B cell (primary cell): ENCODE measurements at regions not wholly inside any gene's neighbourhood (a gene's known extent, or its start where the extent isn't known, plus 50 kb on each side); places are given as distances from the start of the nearest gene placed in this dataset.

Experiments used
- ATAC-seq: fragments of 200-7000 bp; cut with Tn5 transposase; one replicate; pipeline ENCODE4 v1.10.0; 2021; ENCODE audit warnings: low read depth, mild to moderate bottlenecking, moderate number of reproducible peaks, moderate library complexity
- CTCF ChIA-PET: fragments of 350-600 bp; sonication (Branson Sonifier 250); formaldehyde crosslinking; loops from one replicate; lab custom pipeline; 2021; ENCODE audit warnings: antibody characterized with exemption, inconsistent platforms; lab: Charles Lee
- POLR2A ChIA-PET: fragments of 350-600 bp; sonication (Branson Sonifier 250); formaldehyde crosslinking; loops from one replicate; lab custom pipeline; 2021; ENCODE audit warnings: antibody characterized with exemption; lab: Charles Lee
- DNase-seq: peaks from one replicate; pipeline ENCODE4 v3.0.0; 2013
- H2AFZ ChIP-seq: 2 replicates; pipeline ENCODE4 v1.6.1; 2012; ENCODE audit warnings: mild to moderate bottlenecking, low read depth, low read length; ENCODE audit not compliant: insufficient read depth, poor library complexity, severe bottlenecking
- H3K27ac ChIP-seq, 2 donors: 1 replicate in 1 of 2; 2 replicates in 1 of 2; pipeline ENCODE4 v1.5.1; 2012 to 2013; ENCODE audit warnings: low read length in 2 of 2, mild to moderate bottlenecking in 2 of 2, moderate library complexity in 1 of 2
- H3K27me3 ChIP-seq, 4 experiments: fragments of 200-600 bp in 1 of 4; sonication (generic) in 1 of 4; replicated peaks in 1 of 4; 1 replicate in 2 of 4; 2 replicates in 2 of 4; pipeline versions ENCODE4 v1.6.1 to v1.7.0; 2013 to 2016; ENCODE audit warnings: low read length in 3 of 4, mild to moderate bottlenecking in 2 of 4, mixed read lengths in 1 of 4, moderate library complexity in 1 of 4; ENCODE audit not compliant: insufficient read depth in 4 of 4, control insufficient read depth in 3 of 4; ENCODE audit errors: control extremely low read depth in 1 of 4
- H3K36me3 ChIP-seq, 2 experiments: replicated peaks in 1 of 2; 1 replicate in 1 of 2; 2 replicates in 1 of 2; pipeline versions ENCODE4 v1.6.1 to v1.7.1; 2013; ENCODE audit warnings: low read length in 1 of 2; ENCODE audit not compliant: insufficient read depth in 2 of 2, control insufficient read depth in 1 of 2; ENCODE audit errors: control extremely low read depth in 1 of 2, extremely low read depth in 1 of 2
- H3K4me1 ChIP-seq, 2 donors: fragments of 200-600 bp in 1 of 2; sonication (generic) in 1 of 2; 1 replicate in 1 of 2; 2 replicates in 1 of 2; pipeline versions ENCODE4 v1.5.1 to v1.6.1; 2013 to 2017; ENCODE audit warnings: low read length in 2 of 2; ENCODE audit not compliant: control insufficient read depth in 2 of 2, insufficient read depth in 2 of 2
- H3K4me2 ChIP-seq: replicated peaks from 2 replicates; pipeline ENCODE3; 2012; ENCODE audit warnings: mild to moderate bottlenecking, low read depth, low read length; ENCODE audit not compliant: poor library complexity, severe bottlenecking
- H3K4me3 ChIP-seq, 5 experiments: fragments of 200-600 bp in 1 of 5; sonication (generic) in 1 of 5; 1 replicate in 3 of 5; 2 replicates in 2 of 5; pipeline versions ENCODE4 v1.5.1 to v1.7.0; 2011 to 2016; ENCODE audit warnings: low read length in 4 of 5, mild to moderate bottlenecking in 4 of 5, low read depth in 2 of 5, control low read depth in 1 of 5, moderate library complexity in 1 of 5; ENCODE audit not compliant: insufficient read depth in 1 of 5; ENCODE audit errors: control extremely low read depth in 1 of 5, extremely low read depth in 1 of 5
- H3K79me2 ChIP-seq: fragments of 200-600 bp; sonication (generic); one replicate; pipeline ENCODE4 v1.6.0; 2016; ENCODE audit warnings: low read length; ENCODE audit not compliant: control insufficient read depth, insufficient read depth
- H3K9ac ChIP-seq: fragments of 200-600 bp; sonication (generic); 2 replicates; pipeline ENCODE4 v1.6.1; 2017; ENCODE audit warnings: mild to moderate bottlenecking, low read length, moderate library complexity
- H3K9me3 ChIP-seq, 3 donors: one replicate each; pipeline versions ENCODE4 v1.6.1 to v1.7.1; 2013; ENCODE audit warnings: low read length in 2 of 3; ENCODE audit not compliant: control insufficient read depth in 2 of 3, insufficient read depth in 1 of 3; ENCODE audit errors: control extremely low read depth in 1 of 3
- H4K20me1 ChIP-seq: 2 replicates; pipeline ENCODE4 v1.6.0; 2012; ENCODE audit warnings: mild to moderate bottlenecking, low read length; ENCODE audit not compliant: insufficient read depth, control insufficient read depth, poor library complexity, severe bottlenecking
- H3K27ac Mint-ChIP-seq: one replicate; pipeline ENCODE4 v1.8.0; 2021; ENCODE audit warnings: mixed read lengths
- H3K27me3 Mint-ChIP-seq: one replicate; pipeline ENCODE4 v1.8.0; 2021; ENCODE audit warnings: mixed read lengths
- H3K4me1 Mint-ChIP-seq: one replicate; pipeline ENCODE4 v1.8.0; 2021; ENCODE audit warnings: mixed read lengths
- H3K4me3 Mint-ChIP-seq: one replicate; pipeline ENCODE4 v1.8.0; 2021; ENCODE audit warnings: mixed read lengths
- H3K9me3 Mint-ChIP-seq: one replicate; pipeline ENCODE4 v1.8.0; 2022; ENCODE audit warnings: mixed read lengths; ENCODE audit not compliant: insufficient read depth
- CTCF ChIP-seq: fragments of 200-600 bp; IDR thresholded peaks from one replicate; pipeline ENCODE4 v1.8.0; 2022; ENCODE audit warnings: antibody characterized with exemption, mild to moderate bottlenecking
- EZH2 ChIP-seq: IDR thresholded peaks from 2 replicates; pipeline ENCODE4 v1.6.1; 2012; ENCODE audit warnings: borderline replicate concordance, low read depth, mild to moderate bottlenecking, moderate library complexity, low read length; ENCODE audit not compliant: insufficient read depth, poor library complexity, severe bottlenecking
- WGBS: methylation state at CpG from one replicate; pipeline ENCODE4 v1.1.5; 2013; ENCODE audit warnings: missing lambda C conversion rate; ENCODE audit not compliant: insufficient coverage; 5-methylcytosine and 5-hydroxymethylcytosine counted together
- intact Hi-C: fragments of 100-400 bp; cut with micrococcal nuclease; formaldehyde crosslinking; loops from one replicate; pipeline ENCODE4 v1.10.0; 2022

GRCh38 chrY:12343211-12343610, 357.8 kb upstream of the USP9Y start:
- Histone ChIP-seq H2AFZ (no peak overlapping the region), H3K27me3 (no peaks in the 10 kb centered on the region), H3K4me1 (no peaks in the 10 kb centered on the region), H3K27ac (no peak overlapping the region), H3K4me3 (no peak overlapping the region), H3K36me3 (no peaks in the 10 kb centered on the region), H3K9me3 (no peaks in the 10 kb centered on the region), H3K4me2 (no peak overlapping the region), H3K79me2 (no peaks in the 10 kb centered on the region), H3K9ac (no peak overlapping the region), H4K20me1 (no peaks in the 10 kb centered on the region)
- Mint-ChIP-seq H3K9me3 (no peaks in the 10 kb centered on the region), H3K4me3 (no peak overlapping the region), H3K27ac (no peak overlapping the region), H3K27me3 (no peaks in the 10 kb centered on the region), H3K4me1 (no peaks in the 10 kb centered on the region)
- ChIA-PET CTCF (no interaction called here), POLR2A (no interaction called here)
- WGBS = 100% methylated on average over 3 of the region's 4 CpGs
- intact Hi-C loops = no loop called here
- TF ChIP-seq EZH2 (no peak), CTCF (no peak)
- no peak for DNase-seq
- ATAC-seq = no peak

GRCh38 chrY:12348181-12348580, 352.9 kb upstream of the USP9Y start:
- TF ChIP-seq EZH2 (no peak), CTCF (no peak)
- ATAC-seq (no peak), DNase-seq (no peak)
- Histone ChIP-seq H3K4me2 (no peak overlapping the region), H3K9ac (no peak overlapping the region), H3K36me3 (no peaks in the 10 kb centered on the region), H3K79me2 (no peaks in the 10 kb centered on the region), H2AFZ (no peak overlapping the region), H3K9me3 (no peaks in the 10 kb centered on the region), H3K4me1 (no peaks in the 10 kb centered on the region), H3K27ac (no peak overlapping the region), H3K4me3 (no peak overlapping the region), H4K20me1 (no peaks in the 10 kb centered on the region), H3K27me3 (no peaks in the 10 kb centered on the region)
- CTCF ChIA-PET = no interaction called here
- H3K9me3 Mint-ChIP-seq = no peaks in the 10 kb centered on the region
- no peak overlapping the region for H3K4me3 Mint-ChIP-seq
- intact Hi-C loops = no loop called here
- no peaks in the 10 kb centered on the region for H3K4me1 Mint-ChIP-seq
- POLR2A ChIA-PET = no interaction called here
- no peaks in the 10 kb centered on the region for H3K27me3 Mint-ChIP-seq
- 100% methylated on average over 1 of the region's 2 CpGs for WGBS
- H3K27ac Mint-ChIP-seq = no peak overlapping the region
